HEK293 (cell line): ENCODE measurements at regions not wholly inside any gene's neighbourhood (a gene's known extent, or its start where the extent isn't known, plus 50 kb on each side); places are given as distances from the start of the nearest gene placed in this dataset.

Experiments used
- CTCF ChIA-PET: fragments of 350-600 bp; formaldehyde crosslinking; extraction: SDS; loops from one replicate; lab custom pipeline; 2021; ENCODE audit warnings: antibody characterized with exemption; lab: Yijun Ruan, JAX
- POLR2A ChIA-PET: fragments of 300-600 bp; formaldehyde crosslinking; extraction: SDS; loops from one replicate; lab custom pipeline; 2020; ENCODE audit warnings: antibody characterized with exemption, inconsistent platforms; lab: Yijun Ruan, JAX
- H3K27ac ChIP-seq: fragments of 200-500 bp; sonication (Bioruptor generic); 2 replicates; pipeline ENCODE4 v1.5.1; 2014; ENCODE audit warnings: low read depth, low read length, control low read depth, inconsistent platforms; ENCODE audit errors: extremely low read depth
- H3K36me3 ChIP-seq, 2 experiments: fragments of 200-500 bp in 1 of 2; sonication (Bioruptor generic) in 1 of 2; 1 replicate in 1 of 2; 2 replicates in 1 of 2; pipeline ENCODE4 v1.5.1; 2014 to 2017; ENCODE audit warnings: inconsistent platforms in 2 of 2, low read length in 2 of 2; ENCODE audit not compliant: control insufficient read depth in 2 of 2, insufficient read depth in 1 of 2
- H3K4me1 ChIP-seq: fragments of 200-500 bp; sonication (Bioruptor generic); 2 replicates; pipeline ENCODE4 v1.5.1; 2014; ENCODE audit warnings: mild to moderate bottlenecking, low read length, inconsistent platforms; ENCODE audit not compliant: control insufficient read depth, insufficient read depth
- H3K4me3 ChIP-seq: 2 replicates; pipeline ENCODE4 v1.5.1; 2011; ENCODE audit warnings: low read depth, mild to moderate bottlenecking, control low read depth, low read length, moderate library complexity
- H3K9me3 ChIP-seq: fragments of 200-500 bp; sonication (Bioruptor generic); 2 replicates; pipeline ENCODE4 v1.5.1; 2014; ENCODE audit warnings: low read depth, low read length, inconsistent platforms; ENCODE audit not compliant: control insufficient read depth, insufficient read depth
- BCL11B ChIP-seq: fragments of 450-650 bp; formaldehyde crosslinking; IDR thresholded peaks from 2 replicates; pipeline ENCODE4 v1.5.1; 2016; ENCODE audit warnings: low read depth, missing biosample characterization, missing genetic modification characterization
- GLI2 ChIP-seq: fragments of 450-650 bp; formaldehyde crosslinking; IDR thresholded peaks from 2 replicates; pipeline ENCODE4; 2017; ENCODE audit warnings: missing biosample characterization, missing genetic modification characterization, low read depth, borderline replicate concordance
- HOXC10 ChIP-seq: sonication (generic); formaldehyde crosslinking; IDR thresholded peaks from 2 replicates; pipeline ENCODE4 v1.8.1; 2023; ENCODE audit warnings: mild to moderate bottlenecking, missing genetic modification reagents
- KLF8 ChIP-seq: fragments of 450-650 bp; formaldehyde crosslinking; IDR thresholded peaks from 2 replicates; pipeline ENCODE4 v1.5.1; 2016; ENCODE audit warnings: missing biosample characterization, missing genetic modification characterization
- RBAK ChIP-seq: fragments of 450-650 bp; formaldehyde crosslinking; IDR thresholded peaks from 2 replicates; pipeline ENCODE4 v1.5.1; 2016; ENCODE audit warnings: missing biosample characterization, missing genetic modification characterization
- SCRT1 ChIP-seq: fragments of 450-650 bp; formaldehyde crosslinking; IDR thresholded peaks from 2 replicates; pipeline ENCODE4 v1.5.1; 2016; ENCODE audit warnings: missing biosample characterization, missing genetic modification characterization, borderline replicate concordance
- SCRT2 ChIP-seq: fragments of 450-650 bp; formaldehyde crosslinking; IDR thresholded peaks from 2 replicates; pipeline ENCODE4 v1.5.1; 2016; ENCODE audit warnings: missing biosample characterization, missing genetic modification characterization
- ZBTB48 ChIP-seq: fragments of 450-650 bp; formaldehyde crosslinking; IDR thresholded peaks from 2 replicates; pipeline ENCODE4 v1.5.1; 2016; ENCODE audit warnings: missing biosample characterization, missing genetic modification characterization
- ZNF10 ChIP-seq: fragments of 450-650 bp; formaldehyde crosslinking; IDR thresholded peaks from 2 replicates; pipeline ENCODE4 v1.5.1; 2017; ENCODE audit warnings: missing biosample characterization, missing genetic modification characterization
- ZNF157 ChIP-seq: fragments of 450-650 bp; formaldehyde crosslinking; IDR thresholded peaks from 2 replicates; pipeline ENCODE4 v1.5.1; 2016; ENCODE audit warnings: missing biosample characterization, missing genetic modification characterization
- ZNF184 ChIP-seq: fragments of 450-650 bp; IDR thresholded peaks from 2 replicates; pipeline ENCODE4 v1.5.1; 2018; ENCODE audit warnings: missing biosample characterization, mild to moderate bottlenecking, missing genetic modification characterization
- ZNF211 ChIP-seq: fragments of 450-650 bp; formaldehyde crosslinking; IDR thresholded peaks from 2 replicates; pipeline ENCODE4 v1.5.1; 2016; ENCODE audit warnings: low read depth, missing biosample characterization, missing genetic modification characterization
- ZNF292 ChIP-seq: fragments of 450-650 bp; formaldehyde crosslinking; IDR thresholded peaks from 2 replicates; pipeline ENCODE4 v1.5.1; 2016; ENCODE audit warnings: low read depth, missing biosample characterization, missing genetic modification characterization, borderline replicate concordance
- ZNF311 ChIP-seq: fragments of 450-650 bp; formaldehyde crosslinking; IDR thresholded peaks from 2 replicates; pipeline ENCODE4 v1.5.1; 2017; ENCODE audit warnings: missing biosample characterization, missing genetic modification characterization, borderline replicate concordance
- ZNF354C ChIP-seq: fragments of 450-650 bp; formaldehyde crosslinking; IDR thresholded peaks from 2 replicates; pipeline ENCODE4 v1.5.1; 2016; ENCODE audit warnings: missing biosample characterization, missing genetic modification characterization, low read depth, borderline replicate concordance
- ZNF416 ChIP-seq: fragments of 450-650 bp; formaldehyde crosslinking; IDR thresholded peaks from 2 replicates; pipeline ENCODE4 v1.5.1; 2016; ENCODE audit warnings: missing biosample characterization, missing genetic modification characterization
- ZNF433 ChIP-seq: fragments of 450-650 bp; formaldehyde crosslinking; IDR thresholded peaks from 2 replicates; pipeline ENCODE4 v1.5.1; 2016; ENCODE audit warnings: missing biosample characterization, missing genetic modification characterization, low read depth
- ZNF596 ChIP-seq: fragments of 450-650 bp; IDR thresholded peaks from 2 replicates; pipeline ENCODE4 v1.5.0; 2018; ENCODE audit warnings: missing biosample characterization, mild to moderate bottlenecking, missing genetic modification characterization, moderate library complexity
- ZNF621 ChIP-seq: fragments of 450-650 bp; formaldehyde crosslinking; IDR thresholded peaks from 2 replicates; pipeline ENCODE4 v1.5.1; 2017; ENCODE audit warnings: missing biosample characterization, missing genetic modification characterization
- ZNF629 ChIP-seq: fragments of 450-650 bp; formaldehyde crosslinking; IDR thresholded peaks from 2 replicates; pipeline ENCODE4 v1.5.1; 2017; ENCODE audit warnings: missing biosample characterization, missing genetic modification characterization
- ZNF670 ChIP-seq: fragments of 450-650 bp; formaldehyde crosslinking; IDR thresholded peaks from 2 replicates; pipeline ENCODE4 v1.5.1; 2016; ENCODE audit warnings: missing biosample characterization, missing genetic modification characterization, low read depth
- TF ChIP-seq, protein P1 (sequence below): fragments of 450-650 bp; formaldehyde crosslinking; IDR thresholded peaks from 2 replicates; pipeline ENCODE4 v1.5.1; 2016; ENCODE audit warnings: missing biosample characterization, missing genetic modification characterization
- TF ChIP-seq, protein P2 (sequence below): fragments of 450-650 bp; formaldehyde crosslinking; IDR thresholded peaks from 2 replicates; pipeline ENCODE4 v1.5.1; 2016; ENCODE audit warnings: missing biosample characterization, missing genetic modification characterization
- TF ChIP-seq, protein P3 (sequence below): fragments of 450-650 bp; formaldehyde crosslinking; IDR thresholded peaks from 2 replicates; pipeline ENCODE4 v1.5.1; 2016; ENCODE audit warnings: missing biosample characterization, missing genetic modification characterization

DNA sequence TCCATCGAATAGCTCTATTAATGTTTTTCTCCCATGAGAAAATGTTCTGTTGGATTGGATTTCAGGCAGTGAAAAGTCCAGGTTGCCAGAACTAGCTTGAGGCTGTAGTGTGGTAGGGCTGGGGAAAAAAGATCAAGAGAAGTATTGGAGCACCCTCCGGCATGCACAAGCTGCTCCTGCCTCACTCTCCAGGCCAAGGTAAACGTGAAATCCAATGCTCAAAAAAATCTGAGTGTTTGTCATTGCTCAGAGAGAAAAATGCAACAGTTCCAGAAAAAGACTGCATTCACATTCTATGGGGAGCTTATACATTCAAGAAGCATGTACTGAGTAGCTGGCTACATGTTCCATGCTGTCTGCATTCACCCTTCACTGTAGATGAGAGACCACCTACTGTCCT lies 680.9 kb upstream of the TBX3 start:
- H3K36me3 ChIP-seq = no peaks in the 10 kb centered on the region
- no peak overlapping the region for H3K27ac ChIP-seq
- TF ChIP-seq ZNF433 = no peak
- TF ChIP-seq ZNF157 (tag by site-specific recombination) = no peak
- no peak for TF ChIP-seq SCRT2 (tag by site-specific recombination)
- TF ChIP-seq ZNF311 (tag by site-specific recombination) = no peak
- TF ChIP-seq ZBTB48 (tag by site-specific recombination) = no peak
- no peak for TF ChIP-seq HOXC10
- no peak for TF ChIP-seq ZNF670
- TF ChIP-seq, protein P1, sequence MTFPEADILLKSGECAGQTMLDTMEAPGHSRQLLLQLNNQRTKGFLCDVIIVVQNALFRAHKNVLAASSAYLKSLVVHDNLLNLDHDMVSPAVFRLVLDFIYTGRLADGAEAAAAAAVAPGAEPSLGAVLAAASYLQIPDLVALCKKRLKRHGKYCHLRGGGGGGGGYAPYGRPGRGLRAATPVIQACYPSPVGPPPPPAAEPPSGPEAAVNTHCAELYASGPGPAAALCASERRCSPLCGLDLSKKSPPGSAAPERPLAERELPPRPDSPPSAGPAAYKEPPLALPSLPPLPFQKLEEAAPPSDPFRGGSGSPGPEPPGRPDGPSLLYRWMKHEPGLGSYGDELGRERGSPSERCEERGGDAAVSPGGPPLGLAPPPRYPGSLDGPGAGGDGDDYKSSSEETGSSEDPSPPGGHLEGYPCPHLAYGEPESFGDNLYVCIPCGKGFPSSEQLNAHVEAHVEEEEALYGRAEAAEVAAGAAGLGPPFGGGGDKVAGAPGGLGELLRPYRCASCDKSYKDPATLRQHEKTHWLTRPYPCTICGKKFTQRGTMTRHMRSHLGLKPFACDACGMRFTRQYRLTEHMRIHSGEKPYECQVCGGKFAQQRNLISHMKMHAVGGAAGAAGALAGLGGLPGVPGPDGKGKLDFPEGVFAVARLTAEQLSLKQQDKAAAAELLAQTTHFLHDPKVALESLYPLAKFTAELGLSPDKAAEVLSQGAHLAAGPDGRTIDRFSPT = no peak
- no peak for TF ChIP-seq ZNF621 (tag by site-specific recombination)
- no peak for TF ChIP-seq ZNF10 (tag by site-specific recombination)
- no peak for TF ChIP-seq SCRT1 (tag by site-specific recombination)
- TF ChIP-seq RBAK (tag by site-specific recombination) = no peak
- no peak for TF ChIP-seq GLI2
- no peak for TF ChIP-seq ZNF211 (tag by site-specific recombination)
- no peak overlapping the region for H3K4me3 ChIP-seq
- no peaks in the 10 kb centered on the region for H3K4me1 ChIP-seq
- CTCF ChIA-PET = no interaction called here
- POLR2A ChIA-PET = no interaction called here
- no peaks in the 10 kb centered on the region for H3K9me3 ChIP-seq

DNA sequence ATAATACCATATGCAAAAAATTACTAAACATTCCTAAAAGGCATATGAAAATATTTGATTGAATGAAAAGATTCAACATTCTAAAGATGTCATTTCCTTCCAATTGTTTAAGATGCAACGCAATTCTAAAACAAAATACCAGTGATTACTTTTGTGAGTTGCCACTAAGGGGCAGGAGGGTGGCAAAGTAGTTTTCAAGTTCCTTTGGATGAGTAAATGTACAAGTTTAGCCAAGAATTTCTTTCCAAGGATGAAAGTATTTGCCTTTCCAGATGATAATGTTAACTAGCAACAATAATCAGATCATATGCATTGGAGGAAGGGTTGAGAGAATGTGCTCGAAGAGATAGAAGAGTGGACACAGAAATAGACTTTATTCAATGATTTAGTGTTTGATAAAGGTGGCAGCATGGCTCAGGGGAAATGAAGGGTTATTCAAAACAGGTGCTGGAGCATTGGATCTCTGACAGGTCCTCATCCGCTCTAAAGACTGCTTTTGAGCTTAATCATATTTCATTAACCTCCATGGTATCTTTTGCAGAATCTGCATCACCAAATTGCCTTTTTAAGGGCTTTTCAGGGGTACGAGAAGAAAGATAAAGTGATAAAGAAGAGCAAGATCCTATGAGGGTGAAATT lies 678.5 kb upstream of the TBX3 start:
- TF ChIP-seq KLF8 (tag by site-specific recombination) = no peak
- TF ChIP-seq, all 188 proteins: peak for 0
- ChIA-PET POLR2A (no interaction called here), CTCF (no interaction called here)
- H3K27ac ChIP-seq = no peak overlapping the region
- no peak overlapping the region for H3K4me3 ChIP-seq
- no peaks in the 10 kb centered on the region for H3K9me3 ChIP-seq
- H3K36me3 ChIP-seq = no peaks in the 10 kb centered on the region
- H3K4me1 ChIP-seq = no peaks in the 10 kb centered on the region

DNA sequence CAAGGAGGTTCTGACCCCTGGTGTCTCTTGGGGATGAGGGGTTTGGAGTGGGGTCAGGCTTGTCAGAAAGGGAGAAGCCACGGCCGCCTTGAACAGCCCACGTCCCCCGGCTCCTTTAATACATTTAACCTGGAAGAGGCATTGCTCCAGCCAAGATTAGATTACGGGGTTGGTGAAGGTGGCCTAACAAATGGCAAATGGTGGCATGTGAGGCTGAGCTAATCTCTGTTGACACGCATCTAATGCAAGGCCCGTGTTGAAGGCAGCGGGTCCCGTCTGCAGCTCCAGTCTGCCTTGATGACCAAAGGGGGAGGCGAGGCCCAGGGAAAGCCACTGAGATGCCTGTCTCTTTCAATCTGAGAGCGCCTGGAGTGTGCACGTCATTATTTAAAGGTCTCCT lies 673.7 kb upstream of the TBX3 start:
- no peak for TF ChIP-seq ZNF416 (tag by site-specific recombination)
- TF ChIP-seq, protein P2, sequence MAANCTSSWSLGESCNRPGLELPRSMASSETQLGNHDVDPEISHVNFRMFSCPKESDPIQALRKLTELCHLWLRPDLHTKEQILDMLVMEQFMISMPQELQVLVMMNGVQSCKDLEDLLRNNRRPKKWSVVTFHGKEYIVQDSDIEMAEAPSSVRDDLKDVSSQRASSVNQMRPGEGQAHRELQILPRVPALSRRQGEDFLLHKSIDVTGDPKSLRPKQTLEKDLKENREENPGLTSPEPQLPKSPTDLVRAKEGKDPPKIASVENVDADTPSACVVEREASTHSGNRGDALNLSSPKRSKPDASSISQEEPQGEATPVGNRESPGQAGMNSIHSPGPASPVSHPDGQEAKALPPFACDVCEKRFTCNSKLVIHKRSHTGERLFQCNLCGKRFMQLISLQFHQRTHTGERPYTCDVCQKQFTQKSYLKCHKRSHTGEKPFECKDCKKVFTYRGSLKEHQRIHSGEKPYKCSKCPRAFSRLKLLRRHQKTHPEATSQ (tag by site-specific recombination) = no peak
- TF ChIP-seq ZNF621 (tag by site-specific recombination) = no peak
- TF ChIP-seq ZNF184 (tag by site-specific recombination) = no peak
- TF ChIP-seq, protein P3, sequence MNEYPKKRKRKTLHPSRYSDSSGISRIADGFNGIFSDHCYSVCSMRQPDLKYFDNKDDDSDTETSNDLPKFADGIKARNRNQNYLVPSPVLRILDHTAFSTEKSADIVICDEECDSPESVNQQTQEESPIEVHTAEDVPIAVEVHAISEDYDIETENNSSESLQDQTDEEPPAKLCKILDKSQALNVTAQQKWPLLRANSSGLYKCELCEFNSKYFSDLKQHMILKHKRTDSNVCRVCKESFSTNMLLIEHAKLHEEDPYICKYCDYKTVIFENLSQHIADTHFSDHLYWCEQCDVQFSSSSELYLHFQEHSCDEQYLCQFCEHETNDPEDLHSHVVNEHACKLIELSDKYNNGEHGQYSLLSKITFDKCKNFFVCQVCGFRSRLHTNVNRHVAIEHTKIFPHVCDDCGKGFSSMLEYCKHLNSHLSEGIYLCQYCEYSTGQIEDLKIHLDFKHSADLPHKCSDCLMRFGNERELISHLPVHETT (tag by site-specific recombination) = no peak
- no peak for TF ChIP-seq ZNF596 (tag by site-specific recombination)
- TF ChIP-seq ZNF292 (tag by site-specific recombination) = no peak
- TF ChIP-seq ZNF629 (tag by site-specific recombination) = no peak
- no peak for TF ChIP-seq ZNF354C (tag by site-specific recombination)
- no peak for TF ChIP-seq BCL11B (tag by site-specific recombination)
- TF ChIP-seq, all 188 proteins: peak for 0
- ChIA-PET POLR2A (no interaction called here), CTCF (no interaction called here)
- H3K9me3 ChIP-seq = no peaks in the 10 kb centered on the region
- no peaks in the 10 kb centered on the region for H3K4me1 ChIP-seq
- no peaks in the 10 kb centered on the region for H3K36me3 ChIP-seq
- no peak overlapping the region for H3K27ac ChIP-seq
- H3K4me3 ChIP-seq = no peak overlapping the region
